ENCODE measurements at regions not wholly inside any gene's neighbourhood (a gene's known extent, or its start where the extent isn't known, plus 50 kb on each side); places are given as distances from the start of the nearest gene placed in this dataset.

DNA sequence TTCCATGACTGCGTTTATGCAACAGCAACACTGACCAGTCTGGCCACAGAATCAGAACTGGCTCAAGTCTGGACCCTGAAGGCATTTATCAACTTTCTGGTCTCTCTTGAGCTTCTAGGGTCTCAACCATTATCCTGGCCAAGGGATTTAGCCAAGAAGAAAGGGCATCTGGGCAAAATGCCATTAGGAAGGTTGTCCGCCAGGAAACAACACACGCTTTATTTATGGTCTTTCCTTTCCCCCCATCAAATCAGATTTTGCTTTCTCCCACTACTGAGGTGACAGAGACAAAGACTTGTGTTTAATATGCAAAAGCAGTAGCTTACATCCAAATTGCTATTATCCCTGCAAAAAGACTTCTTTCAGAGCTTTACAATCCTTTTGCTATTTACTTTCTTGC is 81.6 kb upstream of the PPP2R5A start:
- Histone ChIP-seq H3K27ac (ENCODE audit: insufficient read depth, low read length) (no peak overlapping the region), H3K4me1 (ENCODE audit: control insufficient read depth, insufficient read depth, low read length) (no peaks in the 10 kb centered on the region), H2AK9ac (replicated peaks; ENCODE audit: low read depth, low read length, poor library complexity) (no peak overlapping the region), H3K36me3 (ENCODE audit: control insufficient read depth, insufficient read depth, low read length) (no peaks in the 10 kb centered on the region), H3K27me3 (ENCODE audit: control insufficient read depth, insufficient read depth, low read length) (peaks cover 4% of the 10 kb centered on the region; the same call in 1 of the 2 replicates), H2BK20ac (ENCODE audit: low read depth, low read length) (no peak overlapping the region), H3K4me2 (ENCODE audit: low read depth, low read length) (no peak overlapping the region), H4K91ac (ENCODE audit: insufficient read depth, low read depth, low read length) (no peak overlapping the region), H3K14ac (replicated peaks; ENCODE audit: low read depth, low read length) (no peak overlapping the region), H3K23ac (ENCODE audit: low read depth, low read length) (no peak overlapping the region), H3K4me3 (ENCODE audit: insufficient read depth, low read depth, low read length) (no peak overlapping the region), H2AK5ac (ENCODE audit: low read depth, low read length) (no peak overlapping the region), H2BK5ac (ENCODE audit: low read depth, low read length, poor library complexity, severe bottlenecking) (no peak overlapping the region), H3K9me3 (ENCODE audit: control insufficient read depth, insufficient read depth, low read length) (no peaks in the 10 kb centered on the region; the same call in 1 of the 2 replicates), H3K9me1 (ENCODE audit: insufficient read depth, low read length) (no peaks in the 10 kb centered on the region), H3K56ac (ENCODE audit: extremely low read depth, insufficient read depth, low read length) (no peak overlapping the region), H2BK120ac (ENCODE audit: low read depth, low read length) (no peak overlapping the region), H4K5ac (ENCODE audit: low read depth, low read length) (no peak overlapping the region), H2AFZ (replicated peaks; ENCODE audit: low read length, poor library complexity) (no peak overlapping the region), H3K4ac (ENCODE audit: low read depth, low read length) (no peak overlapping the region), H3K9ac (ENCODE audit: low read depth, low read length) (no peak overlapping the region), H2BK15ac (ENCODE audit: low read depth, low read length) (no peak overlapping the region), H3K79me1 (ENCODE audit: low read depth in 1 of 2, low read length in 2 of 2) (no peaks in the 10 kb centered on the region), H4K20me1 (ENCODE audit: insufficient read depth, low read length) (no peaks in the 10 kb centered on the region), H4K8ac (ENCODE audit: low read depth in 2 of 2, low read length in 2 of 2) (no peak overlapping the region), H3K18ac (ENCODE audit: low read depth, low read length) (no peak overlapping the region)
- TF ChIP-seq POLR2A (IDR thresholded peaks at IDR 0.05; ENCODE audit: low read depth, low read length) (no peak), MAZ (IDR thresholded peaks at IDR 0.05; ENCODE audit: borderline replicate concordance, low read depth, low read length) (no peak)
- POLR2A ChIA-PET (ENCODE audit: unreplicated experiment): no interaction called here
- CTCF ChIA-PET: interaction anchor here (1.6 kb wide), 1 partner anchor 10 kb away, joined by 3 read pairs; no protein-coding TSS in a partner anchor
- intact Hi-C loops (cut with micrococcal nuclease): no loop called here
- BruUV-seq (replicated peaks): no TSS peak
- 57% methylated on average over 1 of the region's 3 CpGs; no CpG with 5 or more reads in 1 of the 2 experiments for WGBS, 2 experiments (ENCODE audit: extremely low coverage in 2 of 2, insufficient read length in 1 of 2)
- in situ Hi-C loops (cut with MboI; ENCODE audit: low sequenced_read_pairs): no loop called here
- ATAC-seq (ENCODE audit: low read depth) (no peak), DNase-seq (no peak)
- dilution Hi-C loops (cut with HindIII; ENCODE audit: low sequenced_read_pairs, unreplicated experiment): no loop called here
